Breast epithelium (tissue), 3 donors: ENCODE measurements at regions not wholly inside any gene's neighbourhood (a gene's known extent, or its start where the extent isn't known, plus 50 kb on each side); places are given as distances from the start of the nearest gene placed in this dataset.

Experiments
- CTCF ChIP-seq, 3 donors: fragments of 450-650 bp; IDR thresholded peaks; one replicate each; pipeline ENCODE4 v1.5.1; 2016 to 2017; ENCODE audit warnings: antibody characterized with exemption in 3 of 3, mild to moderate bottlenecking in 3 of 3, moderate library complexity in 3 of 3
- POLR2A ChIP-seq: fragments of 450-650 bp; IDR thresholded peaks from one replicate; pipeline ENCODE4 v1.6.1; 2016; ENCODE audit warnings: antibody characterized with exemption, mild to moderate bottlenecking, moderate library complexity
- POLR2AphosphoS5 ChIP-seq, 3 donors: sonication (generic); formaldehyde crosslinking; IDR thresholded peaks; one replicate each; pipeline ENCODE4 v1.6.1; 2017; ENCODE audit warnings: antibody characterized with exemption in 3 of 3

DNA sequence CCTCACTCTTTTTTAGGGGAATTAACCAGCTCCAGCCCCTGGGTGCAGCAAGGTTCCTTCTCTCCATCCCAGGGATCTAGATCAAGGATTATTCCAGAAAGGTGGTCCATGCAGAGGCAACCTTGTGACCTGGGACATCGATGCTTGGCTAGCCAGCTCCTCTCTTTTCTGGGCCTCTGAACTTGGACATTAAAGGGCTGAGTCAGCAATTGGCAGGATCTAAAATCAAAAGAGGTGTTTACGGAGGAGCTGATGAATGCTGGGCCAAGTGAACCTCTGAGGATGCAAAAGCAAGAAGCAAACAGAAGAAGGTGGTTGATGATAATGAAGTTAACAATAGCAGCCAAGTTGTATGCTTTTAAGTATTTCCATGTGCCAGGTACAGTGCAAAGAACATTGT, 207.0 kb downstream of the MAF start:
- TF ChIP-seq POLR2A (no peak), CTCF (IDR thresholded peaks at IDR 0.05) (no peak), POLR2AphosphoS5 (IDR thresholded peaks at IDR 0.05) (no peak)
